Right lobe of liver (tissue), 6 donors: ENCODE measurements at regions not wholly inside any gene's neighbourhood (a gene's known extent, or its start where the extent isn't known, plus 50 kb on each side); places are given as distances from the start of the nearest gene placed in this dataset.

Experiments
- ATAC-seq, 4 donors: fragments of 200-7000 bp; cut with Tn5 transposase; one replicate each; pipeline ENCODE4 v1.9.1; 2020; ENCODE audit warnings: mild to moderate bottlenecking in 4 of 4, moderate library complexity in 4 of 4
- DNase-seq, 3 donors: peaks; one replicate each; pipeline ENCODE4 v3.0.0-alpha.2; 2020
- H3K27ac ChIP-seq, 3 donors: fragments of 200-600 bp; one replicate each; pipeline ENCODE4 v1.8.0; 2022
- H3K27me3 ChIP-seq, 2 donors: fragments of 200-600 bp; one replicate each; pipeline ENCODE4 v1.8.0; 2022
- H3K36me3 ChIP-seq, 4 donors: fragments of 200-600 bp; sonication (generic) in 1 of 4; one replicate each; pipeline versions ENCODE4 v1.5.1 to v1.8.0; 2017 to 2022; ENCODE audit warnings: control low read depth in 1 of 4
- H3K4me1 ChIP-seq, 4 donors: fragments of 200-600 bp; sonication (generic) in 1 of 4; one replicate each; pipeline versions ENCODE4 v1.5.1 to v1.8.0; 2017 to 2022; ENCODE audit warnings: control low read depth in 1 of 4
- H3K4me3 ChIP-seq, 3 donors: fragments of 200-600 bp; one replicate each; pipeline ENCODE4 v1.8.0; 2022
- H3K9me3 ChIP-seq, 4 donors: fragments of 200-600 bp; sonication (generic) in 1 of 4; one replicate each; pipeline versions ENCODE4 v1.5.1 to v1.8.0; 2017 to 2022; ENCODE audit warnings: control low read depth in 1 of 4
- POLR2A ChIP-seq: fragments of 450-650 bp; IDR thresholded peaks from one replicate; pipeline ENCODE4 v1.6.1; 2017; ENCODE audit warnings: antibody characterized with exemption, mild to moderate bottlenecking
- WGBS: methylation state at CpG from one replicate; pipeline ENCODE4 v1.1.6; 2018; ENCODE audit warnings: low coverage, low lambda C conversion rate; ENCODE audit not compliant: insufficient coverage; ENCODE audit errors: missing lambda C conversion rate; 5-methylcytosine and 5-hydroxymethylcytosine counted together
- intact Hi-C, 2 donors: fragments of 100-400 bp; cut with DNase I; formaldehyde crosslinking; loops; one replicate each; pipeline versions ENCODE4 v1.11.2 to v1.14.1; 2022
- TF ChIP-seq, protein P1 (sequence below), 4 donors: fragments of 200-600 bp in 3 of 4; fragments of 450-650 bp in 1 of 4; IDR thresholded peaks; one replicate each; pipeline versions ENCODE4 v1.5.1 to v1.8.0; 2016 to 2022; ENCODE audit warnings: antibody characterized with exemption in 4 of 4, mild to moderate bottlenecking in 2 of 4
- donor health status: DM: no; HTN: yes; CAD: no.
- donor health status: DM: no; HTN: no; CAD: no.
- donor health status: DM: no; HTN: no; CAD: no.
- donor health status: DM: no; HTN: yes; CAD: no.
- donor health status: DM: no; HTN: yes; CAD: no.

DNA sequence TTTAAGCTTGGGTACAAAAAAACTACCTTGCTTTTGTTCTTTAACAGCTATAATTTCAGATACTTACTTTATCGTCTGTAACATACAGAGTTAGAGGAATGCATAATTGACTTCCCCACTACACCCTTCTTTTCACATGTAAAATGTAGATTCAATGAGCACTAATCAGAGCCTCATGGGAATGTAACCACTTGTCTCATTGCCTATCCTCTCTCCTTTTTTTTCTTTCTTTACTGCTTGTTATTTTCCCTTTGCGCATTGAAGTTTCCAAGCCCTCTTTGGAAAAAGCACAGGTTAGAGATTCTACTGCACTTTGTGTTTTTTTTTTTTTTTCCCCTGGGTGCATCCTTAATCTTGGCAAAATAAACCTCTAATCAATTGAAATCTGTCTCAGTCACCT, 965.1 kb upstream of the PABPC4L start:
- Histone ChIP-seq H3K27ac (no peak overlapping the region), H3K27me3 (no peaks in the 10 kb centered on the region), H3K4me3 (no peak overlapping the region), H3K4me1 (no peaks in the 10 kb centered on the region), H3K36me3 (no peaks in the 10 kb centered on the region), H3K9me3 (no peaks in the 10 kb centered on the region)
- TF ChIP-seq, protein P1, sequence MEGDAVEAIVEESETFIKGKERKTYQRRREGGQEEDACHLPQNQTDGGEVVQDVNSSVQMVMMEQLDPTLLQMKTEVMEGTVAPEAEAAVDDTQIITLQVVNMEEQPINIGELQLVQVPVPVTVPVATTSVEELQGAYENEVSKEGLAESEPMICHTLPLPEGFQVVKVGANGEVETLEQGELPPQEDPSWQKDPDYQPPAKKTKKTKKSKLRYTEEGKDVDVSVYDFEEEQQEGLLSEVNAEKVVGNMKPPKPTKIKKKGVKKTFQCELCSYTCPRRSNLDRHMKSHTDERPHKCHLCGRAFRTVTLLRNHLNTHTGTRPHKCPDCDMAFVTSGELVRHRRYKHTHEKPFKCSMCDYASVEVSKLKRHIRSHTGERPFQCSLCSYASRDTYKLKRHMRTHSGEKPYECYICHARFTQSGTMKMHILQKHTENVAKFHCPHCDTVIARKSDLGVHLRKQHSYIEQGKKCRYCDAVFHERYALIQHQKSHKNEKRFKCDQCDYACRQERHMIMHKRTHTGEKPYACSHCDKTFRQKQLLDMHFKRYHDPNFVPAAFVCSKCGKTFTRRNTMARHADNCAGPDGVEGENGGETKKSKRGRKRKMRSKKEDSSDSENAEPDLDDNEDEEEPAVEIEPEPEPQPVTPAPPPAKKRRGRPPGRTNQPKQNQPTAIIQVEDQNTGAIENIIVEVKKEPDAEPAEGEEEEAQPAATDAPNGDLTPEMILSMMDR (IDR thresholded peaks at IDR 0.05), result no peak
- TF ChIP-seq POLR2A, result no peak
- no peak for DNase-seq
- ATAC-seq, result no peak
- WGBS, result 65% methylated on average over 2 of the region's 2 CpGs
- intact Hi-C loops, result no loop called here

DNA sequence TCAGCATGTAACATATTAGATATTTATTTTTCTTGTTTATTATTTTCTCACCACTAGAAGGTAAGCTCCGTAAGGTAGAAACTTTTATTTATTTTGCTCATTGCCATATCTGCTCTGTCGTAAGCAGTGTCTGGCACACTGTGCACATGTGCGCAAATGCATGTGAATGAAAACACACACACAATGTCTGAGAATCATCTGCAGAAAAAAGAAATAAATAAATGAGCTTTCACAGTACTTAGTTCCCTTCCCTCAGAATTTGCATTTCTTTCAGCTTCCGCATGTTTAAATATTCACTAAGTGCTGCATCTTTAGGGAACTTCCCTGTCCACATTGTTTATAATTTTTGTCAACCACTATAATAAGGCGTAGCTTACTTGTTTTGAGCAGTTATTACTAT, 963.0 kb upstream of the PABPC4L start:
- intact Hi-C loops, result no loop called here
- Histone ChIP-seq H3K9me3 (no peaks in the 10 kb centered on the region), H3K4me3 (no peak overlapping the region), H3K27ac (no peak overlapping the region), H3K4me1 (no peaks in the 10 kb centered on the region), H3K36me3 (no peaks in the 10 kb centered on the region), H3K27me3 (no peaks in the 10 kb centered on the region)
- WGBS, result 70% methylated on average over 5 of the region's 5 CpGs
- ATAC-seq, result no peak
- no peak for DNase-seq
- TF ChIP-seq, protein P1 (IDR thresholded peaks at IDR 0.05), result no peak
- no peak for TF ChIP-seq POLR2A

DNA sequence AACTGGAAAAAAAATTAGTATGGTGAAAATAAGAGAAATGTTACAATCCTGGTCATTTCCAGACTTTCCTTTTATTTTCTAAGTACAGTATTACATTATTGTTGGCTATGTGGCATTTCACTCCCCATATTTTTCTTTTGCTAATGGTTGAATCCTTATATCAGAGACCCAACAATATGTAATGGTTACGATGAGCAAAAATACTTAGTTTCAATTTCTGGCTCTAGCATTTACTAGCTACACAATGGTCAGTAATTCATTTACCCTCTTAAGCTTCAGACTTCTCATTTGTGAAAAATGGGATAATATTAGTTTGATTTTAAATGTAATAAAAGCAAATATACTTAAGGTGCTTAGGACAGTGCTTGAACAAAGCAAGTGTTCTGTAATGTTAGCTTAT, 942.9 kb upstream of the PABPC4L start:
- Histone ChIP-seq H3K4me3 (no peak overlapping the region), H3K4me1 (no peaks in the 10 kb centered on the region), H3K27me3 (no peaks in the 10 kb centered on the region), H3K9me3 (no peaks in the 10 kb centered on the region), H3K27ac (no peak overlapping the region), H3K36me3 (no peaks in the 10 kb centered on the region)
- intact Hi-C loops, result no loop called here
- 47% methylated on average over 1 of the region's 1 CpG for WGBS
- no peak for TF ChIP-seq POLR2A
- TF ChIP-seq, protein P1 (IDR thresholded peaks at IDR 0.05), result no peak
- DNase-seq (no peak), ATAC-seq (no peak)

DNA sequence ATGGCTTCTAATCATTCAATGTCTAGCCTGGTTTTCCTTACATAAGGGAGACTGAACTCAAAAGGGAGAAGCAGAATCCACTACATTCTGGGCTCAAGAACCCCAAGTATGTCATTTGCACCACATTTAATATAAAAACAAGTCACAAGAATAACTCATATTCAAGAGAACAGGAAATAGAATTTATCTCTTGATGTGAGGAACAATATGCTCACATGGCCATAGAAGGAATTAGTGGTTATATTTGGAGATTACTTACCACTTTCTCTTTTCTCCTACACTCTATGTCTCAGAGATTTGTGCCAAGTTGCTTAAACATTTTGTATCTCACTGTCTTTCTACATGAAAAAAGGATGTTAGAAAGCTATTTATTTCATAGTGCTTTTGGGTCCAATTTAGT, 922.6 kb upstream of the PABPC4L start:
- TF ChIP-seq, protein P1 (IDR thresholded peaks at IDR 0.05), result no peak
- TF ChIP-seq POLR2A, result no peak
- Histone ChIP-seq H3K4me3 (no peak overlapping the region), H3K9me3 (no peaks in the 10 kb centered on the region), H3K36me3 (no peaks in the 10 kb centered on the region), H3K4me1 (no peaks in the 10 kb centered on the region), H3K27me3 (no peaks in the 10 kb centered on the region), H3K27ac (no peak overlapping the region)
- intact Hi-C loops, result no loop called here
- no peak for ATAC-seq
- no peak for DNase-seq

DNA sequence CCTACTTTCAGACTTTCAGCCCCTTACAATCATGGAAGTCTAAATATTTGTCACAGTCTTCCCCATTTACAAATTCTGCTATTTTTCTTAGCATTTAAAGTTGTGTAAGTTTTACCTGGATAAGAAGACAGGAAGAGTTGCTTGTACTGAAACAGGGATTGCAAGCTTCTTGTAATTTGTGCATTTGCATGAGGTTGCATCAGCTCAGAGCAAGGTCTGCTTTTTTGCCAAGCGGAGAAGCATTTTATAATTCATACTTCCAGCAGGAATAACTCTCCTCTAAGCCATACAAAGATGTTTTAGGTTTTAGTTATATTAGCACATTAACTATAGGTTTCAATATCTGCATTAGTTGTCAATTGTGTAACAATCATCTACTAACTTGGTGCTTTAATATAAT, 922.0 kb upstream of the PABPC4L start:
- TF ChIP-seq, protein P1 (IDR thresholded peaks at IDR 0.05), result no peak
- TF ChIP-seq POLR2A, result no peak
- 75% methylated on average over 1 of the region's 1 CpG for WGBS
- H3K27me3 ChIP-seq, result no peaks in the 10 kb centered on the region
- no peak overlapping the region for H3K4me3 ChIP-seq
- no peaks in the 10 kb centered on the region for H3K9me3 ChIP-seq
- no peak overlapping the region for H3K27ac ChIP-seq
- no peaks in the 10 kb centered on the region for H3K4me1 ChIP-seq
- intact Hi-C loops, result no loop called here
- no peak for ATAC-seq
- no peaks in the 10 kb centered on the region for H3K36me3 ChIP-seq
- no peak for DNase-seq
